HG03565 (cell line): ENCODE measurements at regions not wholly inside any gene's neighbourhood (a gene's known extent, or its start where the extent isn't known, plus 50 kb on each side); places are given as distances from the start of the nearest gene placed in this dataset.
"Not testable (repeated sequence)": the region's sequence is repeated elsewhere in the genome, so short reads cannot be mapped to it uniquely, and the experiment has no call there.

Experiments
- ATAC-seq: cut with Tn5 transposase; IDR thresholded peaks from one replicate; pipeline ENCODE4 v1.9.1; 2021; ENCODE audit warnings: mild to moderate bottlenecking, moderate library complexity; ENCODE audit not compliant: unreplicated experiment

GRCh38 chr9:84054341-84055010 lies 73.9 kb downstream of the RMI1 start:
- ATAC-seq, result no peak

GRCh38 chr9:84057662-84058061 lies 77.1 kb downstream of the RMI1 start:
- ATAC-seq, result no peak

- no peak for ATAC-seq
These were observed 79.3 kb downstream of the RMI1 start for GRCh38 chr9:84059936-84060335.

GRCh38 chr9:84061613-84062193 lies 81.1 kb downstream of the RMI1 start:
- ATAC-seq, result no peak

GRCh38 chr9:84062538-84062937 lies 81.9 kb downstream of the RMI1 start:
- ATAC-seq, result no peak

GRCh38 chr9:84067821-84068220 lies 87.2 kb downstream of the RMI1 start:
- no peak for ATAC-seq

GRCh38 chr9:84068872-84069271 lies 88.3 kb downstream of the RMI1 start:
- ATAC-seq, result no peak

- no peak for ATAC-seq
These were observed 90.0 kb downstream of the RMI1 start for GRCh38 chr9:84070590-84070989.

- ATAC-seq, result no peak
These were observed 92.1 kb downstream of the RMI1 start for GRCh38 chr9:84072621-84073180.

GRCh38 chr9:84075004-84075403 lies 94.4 kb downstream of the RMI1 start:
- no peak for ATAC-seq

- no peak for ATAC-seq
These were observed 95.8 kb downstream of the RMI1 start for GRCh38 chr9:84076384-84076783.

- not testable (repeated sequence) for ATAC-seq
These were observed 97.2 kb downstream of the RMI1 start for GRCh38 chr9:84077816-84078215.

GRCh38 chr9:84079994-84080393 lies 99.4 kb downstream of the RMI1 start:
- ATAC-seq, result no peak

- ATAC-seq, result no peak
These were observed 121.5 kb downstream of the RMI1 start for GRCh38 chr9:84101964-84102632.

- ATAC-seq, result no peak
These were observed 123.2 kb downstream of the RMI1 start for GRCh38 chr9:84103651-84104377.

GRCh38 chr9:84107081-84107480 lies 126.5 kb downstream of the RMI1 start:
- ATAC-seq, result no peak

- no peak for ATAC-seq
These were observed 127.4 kb downstream of the RMI1 start for GRCh38 chr9:84107995-84108394.

GRCh38 chr9:84111726-84112125 lies 131.1 kb downstream of the RMI1 start:
- ATAC-seq, result no peak

GRCh38 chr9:84121991-84122523 lies 141.5 kb downstream of the RMI1 start:
- ATAC-seq, result no peak

- ATAC-seq, result no peak
These were observed 142.0 kb downstream of the RMI1 start for GRCh38 chr9:84122572-84122971.
